ENCODE measurements at regions not wholly inside any gene's neighbourhood (a gene's known extent, or its start where the extent isn't known, plus 50 kb on each side); places are given as distances from the start of the nearest gene placed in this dataset.

- TF ChIP-seq CTCF (IDR thresholded peaks at IDR 0.05; ENCODE audit: poor library complexity) = no peak
- TF ChIP-seq EZH2phosphoT487 (IDR thresholded peaks at IDR 0.05; ENCODE audit: low read depth, severe bottlenecking, unreplicated experiment) = no peak
Measured at GRCh38 chr2:64228126-64228678, 84.0 kb upstream of the PELI1 start.
